DOHH2 (cell line): ENCODE measurements at regions not wholly inside any gene's neighbourhood (a gene's known extent, or its start where the extent isn't known, plus 50 kb on each side); places are given as distances from the start of the nearest gene placed in this dataset.

Experiments used
- CTCF ChIP-seq: fragments of 200-600 bp; sonication (generic); IDR thresholded peaks from one replicate; pipeline ENCODE4 v1.5.1; 2014; ENCODE audit warnings: antibody characterized with exemption, mild to moderate bottlenecking, low read depth, low read length; ENCODE audit not compliant: poor library complexity, severe bottlenecking
- EZH2phosphoT487 ChIP-seq: fragments of 200-600 bp; sonication (generic); IDR thresholded peaks from 2 replicates; pipeline ENCODE4 v1.6.1; 2017; ENCODE audit warnings: borderline replicate concordance, mild to moderate bottlenecking, antibody characterized with exemption, low read length, moderate library complexity, mixed read lengths

- no peak for TF ChIP-seq CTCF
- TF ChIP-seq EZH2phosphoT487: no peak
Observed at GRCh38 chr17:13785981-13786598, 184.4 kb upstream of the HS3ST3A1 start.
